ENCODE measurements at regions not wholly inside any gene's neighbourhood (a gene's known extent, or its start where the extent isn't known, plus 50 kb on each side); places are given as distances from the start of the nearest gene placed in this dataset.
"Not testable (repeated sequence)": the region's sequence is repeated elsewhere in the genome, so short reads cannot be mapped to it uniquely, and the experiment has no call there.

- no peak for TF ChIP-seq CTCF (IDR thresholded peaks at IDR 0.05; ENCODE audit: control insufficient read depth, extremely low read depth, insufficient read depth)
- H3K4me3 ChIP-seq (ENCODE audit: low read depth, low read length), result no peak overlapping the region
- DNase-seq (ENCODE audit: low read depth), result no peak
Measured at GRCh38 chrX:40373641-40374040, 207.1 kb upstream of the ATP6AP2 start.

GRCh38 chrX:40373025-40373424 is 207.7 kb upstream of the ATP6AP2 start:
- TF ChIP-seq CTCF (IDR thresholded peaks at IDR 0.05; ENCODE audit: control insufficient read depth, extremely low read depth, insufficient read depth), result no peak
- H3K4me3 ChIP-seq (ENCODE audit: low read depth, low read length), result no peak overlapping the region
- no peak for DNase-seq (ENCODE audit: low read depth)

- no peak for TF ChIP-seq CTCF (IDR thresholded peaks at IDR 0.05; ENCODE audit: control insufficient read depth, extremely low read depth, insufficient read depth)
- DNase-seq (ENCODE audit: low read depth), result no peak
- H3K4me3 ChIP-seq (ENCODE audit: low read depth, low read length), result no peak overlapping the region
Measured at GRCh38 chrX:40371376-40371775, 209.4 kb upstream of the ATP6AP2 start.

GRCh38 chrX:40368611-40369061 is 212.1 kb upstream of the ATP6AP2 start:
- DNase-seq (ENCODE audit: low read depth), result no peak
- TF ChIP-seq CTCF (IDR thresholded peaks at IDR 0.05; ENCODE audit: control insufficient read depth, extremely low read depth, insufficient read depth), result no peak
- no peak overlapping the region for H3K4me3 ChIP-seq (ENCODE audit: low read depth, low read length)

- TF ChIP-seq CTCF (IDR thresholded peaks at IDR 0.05; ENCODE audit: control insufficient read depth, extremely low read depth, insufficient read depth), result no peak
- DNase-seq (ENCODE audit: low read depth), result no peak
- H3K4me3 ChIP-seq (ENCODE audit: low read depth, low read length), result no peak overlapping the region
Measured at GRCh38 chrX:40366661-40367060, 214.1 kb upstream of the ATP6AP2 start.

GRCh38 chrX:40362291-40362690 is 218.5 kb upstream of the ATP6AP2 start:
- DNase-seq (ENCODE audit: low read depth); H3K4me3 ChIP-seq (ENCODE audit: low read depth, low read length): not testable (repeated sequence)

- DNase-seq (ENCODE audit: low read depth), result no peak
- TF ChIP-seq CTCF (IDR thresholded peaks at IDR 0.05; ENCODE audit: control insufficient read depth, extremely low read depth, insufficient read depth), result no peak
- no peak overlapping the region for H3K4me3 ChIP-seq (ENCODE audit: low read depth, low read length)
Measured at GRCh38 chrX:40360557-40360956, 220.2 kb upstream of the ATP6AP2 start.
